Neutrophil (primary cell): ENCODE measurements at regions not wholly inside any gene's neighbourhood (a gene's known extent, or its start where the extent isn't known, plus 50 kb on each side); places are given as distances from the start of the nearest gene placed in this dataset.
"Not testable (repeated sequence)": the region's sequence is repeated elsewhere in the genome, so short reads cannot be mapped to it uniquely, and the experiment has no call there.

Experiments used
- H3K27ac ChIP-seq: fragments of 200-600 bp; sonication (generic); 2 replicates; pipeline ENCODE4 v1.5.1; 2016; ENCODE audit warnings: mild to moderate bottlenecking, moderate library complexity
- H3K27me3 ChIP-seq: fragments of 200-600 bp; sonication (generic); 2 replicates; pipeline ENCODE4 v1.6.0; 2016; ENCODE audit warnings: mild to moderate bottlenecking
- H3K36me3 ChIP-seq: fragments of 200-600 bp; sonication (generic); 2 replicates; pipeline ENCODE4 v1.5.1; 2017
- H3K4me1 ChIP-seq, 2 experiments: fragments of 200-600 bp in 1 of 2; sonication (generic) in 1 of 2; 1 replicate in 1 of 2; 2 replicates in 1 of 2; pipeline versions ENCODE4 v1.5.1 to v1.6.1; 2013 to 2016; ENCODE audit warnings: low read depth in 1 of 2, low read length in 1 of 2, mild to moderate bottlenecking in 1 of 2, moderate library complexity in 1 of 2; ENCODE audit not compliant: control insufficient read depth in 1 of 2, insufficient read depth in 1 of 2
- H3K4me3 ChIP-seq, 2 experiments: fragments of 200-600 bp in 1 of 2; sonication (generic) in 1 of 2; 1 replicate in 1 of 2; 2 replicates in 1 of 2; pipeline ENCODE4 v1.5.1; 2013 to 2016; ENCODE audit warnings: low read depth in 1 of 2, low read length in 1 of 2, mild to moderate bottlenecking in 1 of 2, moderate library complexity in 1 of 2
- H3K9me3 ChIP-seq: fragments of 200-600 bp; sonication (generic); 2 replicates; pipeline ENCODE4 v1.5.1; 2016
- TF ChIP-seq, protein P1 (sequence below): fragments of 200-600 bp; sonication (generic); IDR thresholded peaks from 2 replicates; pipeline ENCODE4 v1.5.1; 2016; ENCODE audit warnings: antibody characterized with exemption

DNA sequence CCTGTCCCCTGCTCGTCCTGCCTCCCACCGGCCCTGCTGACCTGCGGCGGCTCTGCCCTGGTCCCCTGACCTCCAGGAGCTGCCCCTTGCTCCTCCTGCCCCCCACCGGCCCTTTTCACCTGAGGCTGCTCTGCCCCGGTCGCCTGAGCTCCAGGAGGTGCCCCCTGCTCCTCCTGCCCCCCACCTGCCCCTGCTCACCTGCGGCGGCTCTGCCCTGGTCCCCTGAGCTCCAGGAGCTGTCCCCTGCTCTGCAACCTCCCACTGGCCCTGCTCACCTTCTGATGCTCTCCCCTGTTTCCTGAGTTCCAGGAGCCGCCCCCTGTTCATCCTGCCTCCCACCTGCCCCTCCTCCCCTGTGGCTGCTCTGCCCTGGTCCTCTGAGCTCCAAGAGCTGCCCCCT, 101.3 kb downstream of the TMEM121 start:
- H3K27ac ChIP-seq: no peak overlapping the region
- H3K4me3 ChIP-seq: no peak overlapping the region
- no peaks in the 10 kb centered on the region for H3K4me1 ChIP-seq
- no peaks in the 10 kb centered on the region for H3K27me3 ChIP-seq
- no peaks in the 10 kb centered on the region for H3K9me3 ChIP-seq
- H3K36me3 ChIP-seq: no peaks in the 10 kb centered on the region
- TF ChIP-seq, protein P1, sequence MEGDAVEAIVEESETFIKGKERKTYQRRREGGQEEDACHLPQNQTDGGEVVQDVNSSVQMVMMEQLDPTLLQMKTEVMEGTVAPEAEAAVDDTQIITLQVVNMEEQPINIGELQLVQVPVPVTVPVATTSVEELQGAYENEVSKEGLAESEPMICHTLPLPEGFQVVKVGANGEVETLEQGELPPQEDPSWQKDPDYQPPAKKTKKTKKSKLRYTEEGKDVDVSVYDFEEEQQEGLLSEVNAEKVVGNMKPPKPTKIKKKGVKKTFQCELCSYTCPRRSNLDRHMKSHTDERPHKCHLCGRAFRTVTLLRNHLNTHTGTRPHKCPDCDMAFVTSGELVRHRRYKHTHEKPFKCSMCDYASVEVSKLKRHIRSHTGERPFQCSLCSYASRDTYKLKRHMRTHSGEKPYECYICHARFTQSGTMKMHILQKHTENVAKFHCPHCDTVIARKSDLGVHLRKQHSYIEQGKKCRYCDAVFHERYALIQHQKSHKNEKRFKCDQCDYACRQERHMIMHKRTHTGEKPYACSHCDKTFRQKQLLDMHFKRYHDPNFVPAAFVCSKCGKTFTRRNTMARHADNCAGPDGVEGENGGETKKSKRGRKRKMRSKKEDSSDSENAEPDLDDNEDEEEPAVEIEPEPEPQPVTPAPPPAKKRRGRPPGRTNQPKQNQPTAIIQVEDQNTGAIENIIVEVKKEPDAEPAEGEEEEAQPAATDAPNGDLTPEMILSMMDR: no peak

DNA sequence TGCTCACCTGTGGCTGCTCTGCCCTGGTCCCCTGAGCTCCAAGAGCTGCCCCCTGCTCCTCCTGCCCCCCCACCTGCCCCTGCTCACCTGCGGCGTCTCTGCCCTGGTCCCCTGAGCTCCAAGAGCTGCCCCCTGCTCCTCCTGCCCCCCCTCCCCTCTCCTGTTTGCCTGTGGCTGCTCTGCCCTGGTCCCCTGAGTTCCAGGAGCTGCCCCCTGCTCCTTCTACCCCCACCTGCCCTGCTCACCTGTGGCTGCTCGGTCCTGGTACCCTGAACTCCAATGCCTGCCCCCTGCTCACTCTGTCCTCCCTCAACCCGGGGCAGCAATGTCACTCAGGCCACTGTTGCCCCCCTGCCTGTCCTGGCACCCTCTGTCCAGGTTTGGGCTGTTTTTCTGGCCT, 101.7 kb downstream of the TMEM121 start:
- not testable (repeated sequence) for H3K27ac ChIP-seq, H3K27me3 ChIP-seq, H3K9me3 ChIP-seq, H3K4me1 ChIP-seq, H3K4me3 ChIP-seq, H3K36me3 ChIP-seq

DNA sequence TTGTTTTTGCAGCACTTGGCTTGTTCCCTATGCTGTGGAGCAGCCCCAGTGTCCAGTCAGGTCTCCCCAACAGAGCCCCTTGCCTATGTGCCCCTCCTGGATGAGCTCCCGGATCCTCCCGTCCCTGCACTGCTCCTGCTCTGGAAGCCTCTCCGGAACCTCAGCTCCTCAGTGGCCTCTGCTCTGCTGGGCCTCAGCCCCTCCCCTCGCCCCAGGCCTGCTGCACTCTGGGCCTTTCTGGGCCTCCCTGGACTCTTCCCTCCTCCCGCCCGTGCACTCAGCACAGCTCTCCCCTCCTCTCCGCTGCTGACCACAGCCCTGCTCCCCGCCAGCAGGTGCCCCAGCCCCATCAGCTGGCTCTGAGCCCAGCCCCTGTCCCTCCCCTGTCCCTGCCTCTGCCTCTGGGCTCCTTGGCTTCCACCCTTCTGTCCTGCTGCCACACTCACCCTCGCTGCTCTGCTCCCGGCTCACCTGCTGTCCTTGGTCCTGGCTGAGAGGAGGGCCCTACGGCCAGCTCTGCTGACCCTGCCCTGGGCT, 102.2 kb downstream of the TMEM121 start:
- H3K36me3 ChIP-seq, H3K4me1 ChIP-seq, H3K27ac ChIP-seq, H3K4me3 ChIP-seq, H3K9me3 ChIP-seq, H3K27me3 ChIP-seq: not testable (repeated sequence)

DNA sequence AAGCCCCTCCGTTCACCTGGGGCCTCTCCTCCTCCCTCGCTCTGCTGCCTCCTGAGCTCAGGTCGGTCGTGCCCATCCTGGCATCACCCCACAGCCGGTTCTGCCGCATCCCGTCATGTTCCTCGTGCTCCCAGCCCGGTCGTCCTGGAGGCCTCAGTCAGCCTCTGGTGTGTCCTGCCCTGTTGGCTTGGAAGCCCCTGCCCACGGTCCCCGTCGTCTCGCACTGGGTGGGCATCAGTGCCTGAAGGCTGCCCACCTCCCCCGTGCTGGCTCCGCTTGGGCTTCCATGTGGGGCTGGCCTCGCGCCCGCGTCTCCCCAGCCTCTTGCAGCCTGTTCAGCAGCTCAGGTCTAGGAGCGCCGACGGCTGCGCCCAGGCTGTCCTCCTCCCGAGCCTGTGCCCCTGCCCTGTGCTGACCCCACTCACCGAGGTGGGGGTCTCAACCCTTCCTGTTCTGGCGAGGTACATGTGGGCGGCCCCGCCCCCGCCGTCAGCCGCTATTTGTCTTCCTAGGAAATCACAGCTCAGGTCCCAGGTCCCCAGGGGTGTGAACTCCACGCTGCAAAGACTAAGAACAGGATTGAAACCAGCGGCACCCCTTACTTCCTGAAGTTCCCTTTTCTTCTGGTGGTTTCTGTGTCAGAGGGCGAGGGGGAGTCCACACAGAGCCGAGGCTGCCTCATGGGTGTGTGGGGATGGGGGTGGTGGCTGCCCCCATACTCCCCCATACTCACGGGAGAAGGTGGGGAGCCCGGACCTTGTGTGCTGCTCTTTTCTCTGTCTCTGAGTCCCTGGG, 102.9 kb downstream of the TMEM121 start:
- not testable (repeated sequence) for H3K27me3 ChIP-seq, H3K27ac ChIP-seq, H3K4me1 ChIP-seq, H3K9me3 ChIP-seq, H3K36me3 ChIP-seq, H3K4me3 ChIP-seq

DNA sequence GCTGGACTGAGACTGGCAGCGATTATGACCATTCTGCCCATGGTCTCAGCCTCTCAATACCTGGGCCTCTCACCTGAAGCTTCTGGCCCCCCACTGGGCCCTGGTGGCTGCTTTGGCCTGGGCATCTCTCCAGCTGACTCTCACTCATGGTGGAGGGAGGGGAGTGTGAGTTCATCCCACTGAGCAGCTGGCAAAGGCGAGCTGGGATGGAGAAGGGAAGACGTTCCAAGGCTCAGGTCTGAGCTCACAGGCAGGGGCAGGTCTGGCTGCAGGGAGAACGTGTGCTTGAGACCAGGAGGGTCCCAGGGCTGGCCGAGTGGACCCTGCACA, 103.5 kb downstream of the TMEM121 start:
- Histone ChIP-seq H3K4me3 (no peak overlapping the region), H3K36me3 (no peaks in the 10 kb centered on the region), H3K9me3 (no peaks in the 10 kb centered on the region), H3K27me3 (no peaks in the 10 kb centered on the region), H3K27ac (no peak overlapping the region), H3K4me1 (no peaks in the 10 kb centered on the region)
- TF ChIP-seq, protein P1: no peak

DNA sequence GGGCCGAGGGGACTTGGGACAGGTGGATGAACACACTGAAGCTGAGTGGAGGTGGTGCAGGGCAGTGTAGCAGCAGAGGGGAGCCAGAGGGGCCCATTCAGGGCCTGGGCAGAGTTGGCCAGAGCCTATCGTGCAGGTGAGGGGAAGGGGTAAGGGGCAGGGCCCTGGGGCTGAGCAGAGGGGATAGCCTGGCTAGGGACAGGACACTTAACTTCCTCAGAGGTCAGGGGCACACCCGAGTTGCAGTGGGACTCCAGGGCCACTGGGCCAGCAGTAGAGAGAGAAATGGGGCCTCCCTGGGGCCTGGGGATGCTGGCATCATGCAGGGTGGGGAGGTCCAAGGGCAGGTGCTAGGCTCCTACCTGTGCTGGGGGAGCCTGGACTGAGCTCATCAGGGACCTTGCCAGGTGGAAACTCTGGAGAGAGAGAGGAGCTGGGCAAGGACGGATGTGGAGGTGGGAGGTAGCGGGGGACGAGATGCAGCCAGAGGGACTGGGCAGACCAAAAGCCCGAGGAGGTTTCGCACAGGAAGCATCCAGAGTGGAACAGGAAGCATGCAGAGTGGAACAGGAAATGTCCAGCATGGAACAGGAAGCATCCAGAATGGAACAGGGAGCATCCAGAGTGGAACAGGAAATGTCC, 104.0 kb downstream of the TMEM121 start:
- H3K27ac ChIP-seq, H3K9me3 ChIP-seq, H3K27me3 ChIP-seq, H3K4me1 ChIP-seq, H3K36me3 ChIP-seq, H3K4me3 ChIP-seq: not testable (repeated sequence)

DNA sequence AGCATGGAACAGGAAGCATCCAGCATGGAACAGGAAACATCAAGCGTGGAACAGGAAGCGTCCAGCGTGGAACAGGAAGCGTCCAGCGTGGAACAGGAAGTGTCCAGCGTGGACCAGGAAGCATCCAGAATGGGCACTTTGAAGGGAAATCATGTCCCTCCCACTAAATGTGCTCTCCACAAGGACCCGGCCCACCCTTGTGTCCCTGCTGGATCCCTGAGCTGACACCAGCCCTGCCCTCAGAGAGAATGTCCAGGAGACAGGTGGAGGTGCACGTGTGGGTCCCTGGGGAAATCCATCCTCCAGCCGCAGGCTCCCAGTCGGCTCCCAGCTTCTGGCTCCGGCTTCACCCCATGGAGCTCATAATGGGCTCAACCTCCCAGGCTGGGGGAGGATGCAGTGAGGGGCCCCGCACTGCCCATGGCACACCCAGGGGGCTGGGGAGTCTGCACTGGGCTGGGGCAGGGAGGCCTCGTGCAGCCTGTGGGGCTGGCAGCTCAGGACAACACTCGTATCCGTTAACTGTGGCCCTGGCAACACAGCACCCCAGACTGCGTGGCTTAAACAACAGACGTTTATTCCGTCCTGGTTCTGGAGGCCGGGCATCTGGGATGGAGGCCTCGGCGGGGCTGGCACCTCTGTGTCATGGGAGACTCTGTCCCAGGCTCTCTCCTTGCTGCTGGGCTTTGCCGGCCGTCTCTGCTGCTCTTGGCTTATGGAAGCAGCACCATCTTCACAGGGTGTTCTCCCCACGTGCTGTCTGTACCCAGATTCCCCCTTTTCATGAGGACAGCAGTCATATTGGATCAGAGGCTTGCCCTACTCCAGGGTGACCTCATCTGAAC, 104.8 kb downstream of the TMEM121 start:
- H3K36me3 ChIP-seq, H3K4me1 ChIP-seq, H3K4me3 ChIP-seq, H3K9me3 ChIP-seq, H3K27ac ChIP-seq, H3K27me3 ChIP-seq: not testable (repeated sequence)

DNA sequence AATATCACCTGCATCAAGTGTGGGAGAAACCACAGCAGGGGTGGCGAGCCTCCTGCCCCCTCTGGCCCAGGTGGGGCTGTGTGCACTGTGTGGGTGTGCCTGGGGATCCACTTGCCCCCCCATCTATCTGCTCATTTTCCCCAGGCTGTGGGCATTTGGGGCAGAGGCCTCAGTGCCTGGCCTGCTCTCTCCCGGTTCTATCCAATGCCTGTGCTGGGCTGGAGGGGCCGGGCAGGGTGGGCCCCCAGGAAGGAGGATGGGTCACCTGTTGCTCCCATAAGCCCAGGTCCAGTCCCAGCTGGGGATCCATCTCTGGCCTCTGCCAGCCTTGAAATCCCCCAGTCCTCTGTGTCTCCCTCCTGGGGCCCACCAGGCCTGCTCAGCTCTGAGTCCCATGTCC, 105.6 kb downstream of the TMEM121 start:
- no peaks in the 10 kb centered on the region for H3K36me3 ChIP-seq
- H3K4me1 ChIP-seq: no peaks in the 10 kb centered on the region
- TF ChIP-seq, protein P1: no peak

DNA sequence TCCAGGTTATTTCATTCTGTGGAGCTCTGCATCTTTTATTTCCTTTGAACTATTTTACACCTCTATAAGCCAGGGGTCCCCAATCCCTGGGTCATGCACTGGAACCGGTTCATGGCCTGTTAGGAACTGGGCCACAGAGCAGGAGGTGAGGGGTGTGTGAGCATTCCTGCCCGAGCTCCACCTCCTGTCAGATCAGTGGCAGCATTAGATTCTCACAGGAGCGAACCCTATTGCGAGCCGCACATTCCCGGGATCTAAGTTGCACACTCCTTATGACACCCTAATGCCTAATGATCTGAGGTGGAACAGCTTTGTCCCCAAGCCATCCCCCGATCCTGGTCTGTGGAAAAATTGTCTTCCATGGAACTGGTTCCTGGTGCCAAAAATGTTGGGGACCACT, 107.2 kb downstream of the TMEM121 start:
- H3K4me1 ChIP-seq, H3K4me3 ChIP-seq, H3K27me3 ChIP-seq, H3K9me3 ChIP-seq, H3K27ac ChIP-seq, H3K36me3 ChIP-seq: not testable (repeated sequence)

More for the DNA sequence above, 105.6 kb downstream of the TMEM121 start:
- no peak overlapping the region for H3K4me3 ChIP-seq
- H3K9me3 ChIP-seq: no peaks in the 10 kb centered on the region
- H3K27ac ChIP-seq: no peak overlapping the region
- H3K27me3 ChIP-seq: no peaks in the 10 kb centered on the region
